ENCODE measurements at regions not wholly inside any gene's neighbourhood (a gene's known extent, or its start where the extent isn't known, plus 50 kb on each side); places are given as distances from the start of the nearest gene placed in this dataset.

- peaks cover 39% of the 10 kb centered on the region for H3K9me3 Mint-ChIP-seq
- H3K4me1 Mint-ChIP-seq, result no peaks in the 10 kb centered on the region
- TF ChIP-seq CTCF (IDR thresholded peaks at IDR 0.05; ENCODE audit: unreplicated experiment), result no peak
- no peak overlapping the region for H3K4me3 Mint-ChIP-seq
- no peaks in the 10 kb centered on the region for H3K36me3 Mint-ChIP-seq
- H3K27ac Mint-ChIP-seq, result no peak overlapping the region
- no peaks in the 10 kb centered on the region for H3K27me3 Mint-ChIP-seq (ENCODE audit: low read depth)
- no peak for DNase-seq (ENCODE audit: low spot score in 2 of 2, unreplicated experiment in 2 of 2)
These were observed 60.2 kb upstream of the STARD4 start for GRCh38 chr5:111572561-111572960.

GRCh38 chr5:111563031-111563822 is 50.9 kb upstream of the STARD4 start:
- Mint-ChIP-seq H3K4me3 (no peak overlapping the region), H3K9me3 (peaks cover 24% of the 10 kb centered on the region), H3K36me3 (peaks cover 12% of the 10 kb centered on the region), H3K27me3 (ENCODE audit: low read depth) (no peaks in the 10 kb centered on the region), H3K4me1 (peaks cover 16% of the 10 kb centered on the region), H3K27ac (peak overlapping the region; percentile 53)
- no peak for DNase-seq (ENCODE audit: low spot score in 2 of 2, unreplicated experiment in 2 of 2)
- no peak for TF ChIP-seq CTCF (IDR thresholded peaks at IDR 0.05; ENCODE audit: unreplicated experiment)

GRCh38 chr5:111562561-111562960 is 50.2 kb upstream of the STARD4 start:
- DNase-seq (ENCODE audit: low spot score in 2 of 2, unreplicated experiment in 2 of 2), result no peak
- Mint-ChIP-seq H3K36me3 (peaks cover 12% of the 10 kb centered on the region), H3K27me3 (ENCODE audit: low read depth) (no peaks in the 10 kb centered on the region), H3K4me1 (peaks cover 16% of the 10 kb centered on the region), H3K27ac (peak overlapping the region; percentile 55), H3K4me3 (no peak overlapping the region), H3K9me3 (peaks cover 29% of the 10 kb centered on the region)
- TF ChIP-seq CTCF (IDR thresholded peaks at IDR 0.05; ENCODE audit: unreplicated experiment), result no peak

All from mesothelial cell of epicardium (in vitro differentiated cells).